Posterior vena cava (tissue), 2 donors: ENCODE measurements at regions not wholly inside any gene's neighbourhood (a gene's known extent, or its start where the extent isn't known, plus 50 kb on each side); places are given as distances from the start of the nearest gene placed in this dataset.
"Not testable (repeated sequence)": the region's sequence is repeated elsewhere in the genome, so short reads cannot be mapped to it uniquely, and the experiment has no call there.

Source experiments
- DNase-seq: peaks from one replicate; pipeline ENCODE4 v3.0.0-alpha.2; 2020; ENCODE audit warnings: low spot score
- intact Hi-C, 2 donors: fragments of 100-400 bp; cut with DNase I; formaldehyde crosslinking; loops; one replicate each; pipeline versions ENCODE4 v1.14.1 to v1.14.2; 2022 to 2023
- donor health status: DM: yes; HTN: yes; CAD: no.
- donor health status: DM: yes; HTN: yes; CAD: no.

DNA sequence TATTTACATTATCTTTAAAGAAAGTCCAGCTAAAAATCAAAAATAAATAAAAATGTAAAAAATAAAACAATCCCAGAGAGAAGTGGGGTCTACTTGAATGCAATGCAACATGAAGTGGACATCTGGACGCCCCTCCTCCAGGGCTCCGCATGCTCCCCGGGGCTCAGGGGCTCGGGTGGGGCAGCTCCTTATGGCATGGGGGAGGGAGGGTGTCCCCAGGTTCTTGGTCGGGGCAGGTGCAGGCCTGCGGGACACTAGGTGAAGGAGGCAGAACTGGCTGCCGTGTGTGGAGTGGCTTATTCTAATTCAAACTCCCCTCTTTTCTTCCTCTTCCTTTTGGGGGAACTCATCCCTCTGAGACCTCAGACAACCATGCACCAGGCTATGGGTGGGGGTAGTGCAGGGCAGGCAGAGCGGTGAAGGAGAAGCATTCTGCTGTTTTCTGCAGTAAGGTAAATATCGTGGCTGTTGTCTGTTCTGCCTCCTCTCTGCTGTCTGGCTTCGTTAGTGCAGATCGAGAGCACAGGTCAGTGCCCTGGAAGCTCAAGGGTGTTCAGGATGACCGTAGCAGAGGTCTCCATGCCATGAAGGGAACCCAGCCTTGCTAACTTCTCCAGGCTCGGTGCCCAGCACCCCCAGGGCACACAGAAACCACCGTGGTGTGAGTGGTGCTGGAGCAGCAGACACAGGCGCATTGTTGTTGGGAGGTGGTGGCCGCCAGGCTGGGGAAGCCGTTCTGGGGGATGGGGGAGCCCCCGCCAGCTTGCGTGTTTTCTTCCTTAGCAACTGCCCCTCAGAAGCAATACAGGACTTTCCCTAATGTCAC, 82.6 kb downstream of the TTLL2 start:
- DNase-seq: no peak
- intact Hi-C loops: no loop called here

DNA sequence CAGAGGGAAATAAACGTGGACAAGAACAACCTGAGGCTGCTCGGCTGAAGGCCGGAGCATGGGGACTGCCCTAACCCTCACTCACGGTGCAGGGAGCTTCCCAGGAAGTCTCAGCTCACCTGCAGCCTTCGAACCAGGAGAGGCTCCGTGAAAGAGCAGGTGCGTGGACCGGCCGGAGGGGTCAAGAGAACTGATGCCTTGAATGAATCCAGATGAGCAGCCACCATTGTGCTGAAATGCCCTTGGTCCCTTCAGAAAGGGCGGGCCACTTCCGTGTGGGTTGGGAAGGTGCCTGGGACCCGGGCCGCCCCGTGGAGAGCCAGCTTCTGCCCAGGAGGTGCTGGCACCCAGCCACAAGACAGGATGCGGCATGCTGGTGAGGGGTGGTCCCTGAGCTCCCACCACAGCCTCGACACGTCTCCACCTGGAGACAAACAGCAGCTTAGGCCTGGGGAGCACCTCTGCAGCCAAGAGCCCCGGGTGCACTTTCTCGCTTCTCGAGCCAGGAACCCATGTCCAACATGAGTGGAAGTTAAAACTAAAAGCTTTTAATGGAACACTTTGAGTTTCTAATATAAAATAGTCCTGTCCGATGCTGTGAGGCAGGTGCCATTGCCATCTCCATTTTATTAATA, 83.5 kb downstream of the TTLL2 start:
- no peak for DNase-seq
- intact Hi-C loops: no loop called here

DNA sequence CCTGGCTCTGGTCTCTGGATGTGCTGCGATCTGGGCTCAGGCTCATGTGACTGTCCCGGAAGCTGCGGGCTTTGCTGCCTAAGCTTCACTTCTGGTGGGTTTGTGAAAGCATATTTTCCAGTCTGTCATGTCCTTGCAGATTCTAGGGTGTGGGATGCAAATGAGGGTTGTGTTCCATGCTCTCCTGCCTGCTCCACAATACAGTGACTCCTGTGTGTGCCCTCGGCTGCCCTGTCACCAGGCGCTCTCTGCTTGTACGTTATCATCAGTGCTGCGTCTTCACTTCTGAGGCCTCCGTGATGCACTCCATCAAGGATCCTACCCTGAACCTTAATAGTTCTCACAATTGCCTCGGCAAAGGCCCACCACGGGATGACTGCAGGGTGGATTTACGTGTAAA, 84.2 kb downstream of the TTLL2 start:
- intact Hi-C loops: no loop called here

DNA sequence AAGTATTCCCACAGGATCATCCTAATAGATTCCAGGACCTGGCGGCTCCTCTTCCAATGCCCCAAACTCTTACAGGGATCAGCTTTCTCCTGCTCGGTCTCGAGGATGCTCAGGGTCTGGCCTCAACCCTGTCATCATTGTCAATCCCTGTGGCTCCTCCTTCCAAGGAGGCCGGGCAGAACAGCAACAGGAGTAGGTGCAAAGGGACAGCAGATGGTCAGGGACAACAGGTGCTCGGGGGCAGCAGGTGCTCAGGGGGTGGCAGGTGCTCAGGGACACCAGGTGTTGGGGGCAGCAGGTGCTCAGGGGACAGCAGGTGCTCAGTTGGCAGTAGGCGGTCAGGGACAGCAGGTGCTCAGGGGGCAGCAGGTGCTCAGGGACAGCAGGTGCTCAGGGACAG, 84.8 kb downstream of the TTLL2 start:
- DNase-seq: no peak

More for the DNA sequence above, 84.2 kb downstream of the TTLL2 start:
- DNase-seq: no peak

DNA sequence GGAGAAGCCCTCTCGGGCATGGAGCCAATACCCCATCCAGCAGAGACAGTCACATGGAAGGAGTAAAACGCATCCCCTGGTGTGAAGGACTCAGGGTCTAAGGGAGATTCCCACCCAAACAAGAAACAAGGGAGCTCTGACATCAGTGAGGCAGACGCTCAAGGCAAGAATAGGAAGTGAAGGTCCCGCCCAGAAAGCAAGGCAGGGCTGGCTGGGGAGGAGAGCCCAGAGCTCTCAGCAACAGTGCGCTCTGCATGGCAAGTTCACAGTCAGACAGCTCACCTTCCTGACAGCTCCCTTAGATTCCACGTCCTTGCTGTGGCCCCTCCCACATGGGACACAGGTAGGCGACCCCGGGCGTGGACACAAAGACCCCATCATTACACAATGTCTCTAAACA, 85.6 kb downstream of the TTLL2 start:
- intact Hi-C loops: no loop called here
- no peak for DNase-seq

More for the DNA sequence above, 84.8 kb downstream of the TTLL2 start:
- intact Hi-C loops: no loop called here

DNA sequence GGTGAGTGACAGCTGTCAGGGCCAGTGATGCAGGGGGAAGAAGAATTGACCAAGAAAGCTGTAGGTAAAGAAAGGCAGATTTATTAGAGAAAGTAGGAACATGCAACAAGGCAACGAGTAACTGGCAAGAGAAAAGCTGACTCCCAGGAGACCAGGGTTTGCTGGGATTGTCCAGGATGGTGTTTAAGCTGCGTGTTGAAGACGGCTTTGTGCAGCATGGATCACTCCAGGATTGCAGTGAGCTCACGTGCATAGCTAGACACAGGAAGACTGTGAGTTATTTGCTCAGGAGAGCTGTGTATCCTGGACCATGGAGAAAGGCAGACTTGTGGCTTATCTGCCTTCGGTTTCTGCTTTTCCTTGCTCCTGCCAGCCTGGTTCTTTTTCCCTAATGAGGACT, 87.6 kb downstream of the TTLL2 start:
- DNase-seq: no peak
- intact Hi-C loops: no loop called here

DNA sequence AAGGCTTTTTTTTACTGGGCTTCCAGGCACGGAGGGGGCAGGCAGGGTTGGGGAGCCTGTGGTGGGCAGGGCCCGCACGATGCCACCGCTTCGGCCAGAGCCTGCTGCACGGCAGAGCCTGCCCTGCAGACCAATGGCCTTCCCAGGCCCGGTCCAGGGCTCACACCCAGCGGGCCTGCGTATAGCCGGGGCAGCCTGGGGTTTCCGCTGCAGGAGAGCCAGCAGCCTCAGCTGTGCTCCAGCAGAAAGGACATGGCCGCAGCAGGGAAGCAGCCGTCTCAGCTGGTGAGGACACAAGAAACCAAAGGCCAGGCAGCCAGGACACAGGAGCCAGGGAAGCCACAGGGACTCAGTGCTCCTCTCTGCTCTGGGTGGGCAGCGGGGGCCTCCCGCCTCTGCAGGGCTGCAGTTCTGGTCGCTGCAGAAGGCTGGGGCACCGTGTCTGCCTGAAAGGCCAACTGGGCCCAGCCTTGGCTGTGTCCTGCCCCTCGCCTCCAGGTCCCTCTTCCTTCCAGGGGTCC, 90.6 kb downstream of the TTLL2 start:
- DNase-seq: no peak
- intact Hi-C loops: no loop called here

DNA sequence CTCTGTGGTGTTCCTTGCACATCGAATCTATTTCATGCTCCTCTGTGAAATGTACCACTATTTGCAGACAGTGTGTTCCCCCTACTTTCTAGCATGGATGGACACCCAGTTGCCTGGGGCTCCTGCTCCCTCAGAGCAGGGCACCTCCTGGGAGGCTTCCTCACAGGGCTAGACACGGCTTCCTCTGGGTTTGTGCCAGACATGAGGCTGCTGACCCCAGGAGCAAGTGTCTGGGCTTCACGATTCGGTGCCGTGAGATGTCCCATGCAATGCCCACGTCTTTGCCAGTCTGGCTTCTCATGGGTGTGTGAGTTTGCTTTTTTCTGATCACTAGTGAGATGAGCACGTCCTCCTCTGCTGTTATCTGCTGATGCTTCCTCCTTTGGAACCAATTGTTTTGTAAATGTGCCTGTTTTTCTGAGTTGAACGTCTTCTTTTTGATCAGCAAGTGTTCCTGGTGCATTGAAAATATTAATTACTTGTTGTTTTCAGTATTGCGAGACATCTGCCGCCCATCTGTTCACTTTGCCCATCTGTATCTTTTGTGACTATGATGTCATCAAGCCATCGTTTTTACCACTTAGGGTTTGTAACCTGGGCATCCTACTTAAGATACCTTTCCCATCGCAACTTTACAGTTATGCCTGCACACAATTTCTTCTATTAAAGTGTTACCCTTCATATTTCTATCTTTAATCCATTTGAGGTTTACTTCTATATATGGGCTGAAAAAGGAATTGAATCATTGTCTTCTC, 92.0 kb downstream of the TTLL2 start:
- DNase-seq: no peak
- intact Hi-C loops: no loop called here

DNA sequence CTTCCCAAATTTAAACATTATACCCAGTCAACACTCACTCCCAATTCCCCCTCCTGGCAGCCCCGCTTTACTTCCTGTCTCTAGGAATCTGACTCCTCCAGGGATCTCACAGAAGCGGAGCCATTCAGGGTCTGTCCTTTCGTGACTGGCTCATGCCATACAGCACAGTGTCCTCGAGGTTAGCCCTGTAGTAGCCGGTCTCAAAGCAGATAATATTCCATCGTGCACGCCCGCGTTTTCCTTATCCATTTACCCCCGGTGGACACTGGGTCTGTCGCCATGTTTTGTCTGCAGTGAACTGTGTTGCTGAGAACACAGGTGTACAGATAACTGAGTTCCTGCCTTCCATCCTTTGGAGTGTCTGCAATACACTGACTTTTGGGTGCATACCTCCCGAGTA, 95.3 kb downstream of the TTLL2 start:
- no peak for DNase-seq
- intact Hi-C loops: loop anchor here in 1 of 2 donors (5.0 kb wide), 1 partner anchor 467 kb away; no protein-coding TSS in a partner anchor

DNA sequence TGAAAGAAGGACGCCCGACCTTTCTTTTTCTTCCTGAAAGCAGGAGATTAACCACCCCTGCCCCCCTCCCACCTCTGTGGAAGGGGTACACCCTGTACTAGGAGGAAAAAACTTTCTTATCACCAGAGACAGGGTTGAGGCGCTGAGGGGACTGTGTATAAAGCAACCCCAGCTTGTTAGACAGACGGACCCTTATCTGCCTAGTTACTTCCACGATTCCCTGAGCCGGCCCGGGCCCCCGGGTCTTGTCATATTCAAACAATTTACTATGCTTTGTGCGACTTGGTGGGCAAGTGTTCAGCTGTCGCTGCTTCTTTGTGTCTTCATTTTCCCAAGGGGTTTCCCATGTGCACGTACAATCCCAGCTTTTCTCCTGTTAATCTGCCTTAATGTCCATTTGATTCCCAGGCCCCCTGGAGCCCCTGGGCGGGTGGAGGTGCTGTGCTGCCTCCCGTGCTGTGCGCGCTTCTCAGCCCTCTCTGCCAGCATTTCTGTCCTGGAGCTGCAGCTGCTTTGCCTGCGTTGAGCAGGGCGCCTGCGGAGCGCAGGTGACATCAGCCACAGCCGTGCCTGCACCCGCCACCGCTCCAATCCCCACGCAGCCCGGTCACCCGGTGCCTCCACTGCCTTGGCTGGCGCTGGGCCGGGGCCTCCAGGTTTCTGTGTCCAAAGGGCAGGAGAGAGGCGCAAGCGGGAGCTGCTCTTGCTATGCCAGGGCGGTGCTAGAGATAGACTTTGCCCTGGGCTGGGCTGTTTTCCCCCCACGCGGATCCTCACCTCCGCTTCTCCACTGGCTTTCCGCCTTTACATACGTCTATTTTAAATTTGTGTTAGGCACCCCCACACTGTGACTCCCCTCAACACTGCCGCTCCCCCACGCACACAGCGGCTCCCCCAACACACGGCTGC, 96.2 kb downstream of the TTLL2 start:
- intact Hi-C loops: loop anchor here in 1 of 2 donors (5.0 kb wide), 1 partner anchor 466 kb away; no protein-coding TSS in a partner anchor
- DNase-seq: no peak

DNA sequence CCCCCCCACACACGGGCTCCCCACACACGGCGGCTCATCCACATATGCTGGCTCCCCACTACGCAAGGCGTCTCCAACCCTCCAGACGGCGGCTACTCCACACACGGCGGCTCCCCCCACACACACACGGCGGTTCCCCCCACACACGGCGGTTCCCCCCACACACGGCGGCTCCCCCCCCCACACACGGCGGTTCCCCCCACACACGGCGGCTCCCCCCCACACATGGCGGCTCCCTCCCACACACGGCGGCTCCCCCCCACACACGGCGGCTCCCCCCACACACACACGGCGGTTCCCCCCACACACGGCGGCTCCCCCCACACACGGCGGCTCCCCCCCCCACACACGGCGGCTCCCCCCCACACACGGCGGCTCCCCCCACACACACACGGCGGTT, 97.1 kb downstream of the TTLL2 start:
- intact Hi-C loops: loop anchor here in 1 of 2 donors (5.0 kb wide), 1 partner anchor 465 kb away; no protein-coding TSS in a partner anchor
- DNase-seq: not testable (repeated sequence)

DNA sequence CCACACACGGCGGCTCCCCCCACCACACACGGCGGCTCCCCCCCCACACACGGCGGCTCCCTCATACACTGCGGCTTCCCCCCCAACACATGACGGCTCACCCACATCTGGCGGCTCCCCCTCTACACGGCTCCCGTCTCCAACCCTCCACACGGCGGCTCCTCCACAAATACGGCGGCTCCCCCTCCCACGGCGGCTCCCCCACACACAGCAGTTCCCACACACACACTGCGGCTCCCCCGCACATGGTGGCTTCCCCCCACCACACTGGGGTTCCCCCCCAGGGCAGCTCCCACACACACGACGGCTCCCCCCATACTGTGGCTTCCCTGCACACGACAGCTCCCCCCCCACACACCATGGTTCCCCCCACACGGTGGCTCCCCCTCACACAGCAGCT, 98.0 kb downstream of the TTLL2 start:
- DNase-seq: no peak
- intact Hi-C loops: loop anchor here in 1 of 2 donors (5.0 kb wide), 1 partner anchor 464 kb away; no protein-coding TSS in a partner anchor

DNA sequence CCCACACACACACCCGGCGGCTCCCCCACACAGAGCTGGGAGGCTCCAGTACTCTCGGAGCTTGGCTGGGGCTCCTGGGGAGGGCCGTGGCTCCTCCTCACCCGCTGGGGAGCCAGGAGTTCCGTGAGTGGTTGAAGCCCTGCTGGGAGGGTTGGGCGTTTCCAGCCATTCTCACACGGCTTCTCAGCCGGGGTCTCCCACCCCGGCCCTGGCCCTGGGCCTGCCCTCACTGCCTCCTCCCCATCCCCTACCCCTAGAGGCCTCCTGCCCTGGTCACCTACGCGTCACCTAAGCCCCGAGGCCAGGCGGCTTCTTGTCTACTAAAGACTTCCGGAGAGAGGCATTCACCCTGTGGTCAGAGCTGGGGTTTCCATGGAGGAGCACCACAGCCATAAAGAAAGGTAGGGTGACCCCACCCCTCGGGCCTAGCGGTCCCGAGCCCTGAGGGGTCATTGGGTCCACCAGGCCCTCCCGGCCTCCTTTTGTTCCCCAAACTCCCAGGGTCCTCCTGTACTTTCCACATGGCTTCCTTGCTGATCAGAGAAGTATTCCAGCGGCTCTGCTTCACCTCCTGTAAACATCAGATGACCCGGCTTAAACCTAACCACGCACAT, 99.3 kb downstream of the TTLL2 start:
- intact Hi-C loops: loop anchor here in 1 of 2 donors (5.0 kb wide), 1 partner anchor 463 kb away; no protein-coding TSS in a partner anchor
- no peak for DNase-seq

DNA sequence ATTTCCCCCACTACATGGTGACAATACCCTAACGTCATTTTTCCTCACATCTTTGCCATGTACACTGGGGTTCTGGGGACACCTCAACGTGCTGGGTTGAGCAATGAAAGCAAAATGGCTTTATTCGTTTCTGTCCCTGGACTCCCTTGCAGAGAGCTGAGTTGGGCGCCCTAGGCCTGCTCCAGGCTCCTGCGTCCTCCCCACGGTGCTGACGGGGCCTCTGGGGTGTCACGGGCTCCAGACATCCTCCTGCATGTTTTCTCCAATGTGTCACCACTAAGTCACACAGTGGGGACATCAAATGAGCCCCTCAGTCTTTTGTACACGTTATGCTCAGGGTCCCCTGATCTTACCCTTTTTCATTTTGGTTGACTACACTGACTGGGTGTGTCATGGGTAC, 99.8 kb downstream of the TTLL2 start:
- no peak for DNase-seq
- intact Hi-C loops: loop anchor here in 1 of 2 donors (5.0 kb wide), 1 partner anchor 463 kb away; no protein-coding TSS in a partner anchor

DNA sequence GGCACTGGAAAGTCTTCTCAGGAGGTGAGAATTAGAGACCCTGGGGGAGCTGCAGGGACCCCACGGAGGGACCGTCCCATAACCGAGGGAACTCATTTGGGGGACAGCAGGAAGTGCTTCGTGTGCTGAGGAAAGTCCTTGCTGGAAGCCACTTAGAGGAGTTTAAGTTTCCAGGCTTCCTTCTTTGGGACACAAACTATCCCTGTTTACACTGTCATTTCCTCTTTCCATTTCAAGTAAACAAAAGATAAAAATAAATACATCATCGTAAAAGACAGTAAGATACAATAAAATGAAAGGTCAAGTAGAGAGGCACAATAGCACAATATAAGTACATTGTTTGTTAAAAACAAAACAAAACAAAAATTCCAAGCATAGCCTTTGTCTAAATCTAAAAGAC, 101.2 kb downstream of the TTLL2 start:
- intact Hi-C loops: no loop called here
- DNase-seq: no peak

DNA sequence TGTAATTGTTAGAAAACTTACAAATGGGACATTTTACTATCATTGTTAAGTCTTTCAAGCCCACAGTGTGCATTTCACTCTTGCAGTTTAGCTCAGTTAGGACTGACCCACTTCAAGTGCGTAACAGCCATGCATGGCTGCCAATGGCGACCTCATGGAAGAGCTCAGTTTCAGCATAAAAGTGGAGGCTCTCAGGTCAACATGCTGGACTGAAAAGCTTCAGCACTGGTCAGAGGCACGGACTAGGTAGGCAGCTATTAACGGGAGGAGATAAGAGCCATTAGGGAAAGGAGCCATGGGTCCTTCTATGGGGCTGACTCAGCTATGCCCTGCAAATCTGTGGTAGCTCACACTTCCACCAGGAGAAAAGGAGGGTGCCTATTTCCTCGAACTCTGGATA, 101.8 kb downstream of the TTLL2 start:
- DNase-seq: no peak
- intact Hi-C loops: no loop called here

DNA sequence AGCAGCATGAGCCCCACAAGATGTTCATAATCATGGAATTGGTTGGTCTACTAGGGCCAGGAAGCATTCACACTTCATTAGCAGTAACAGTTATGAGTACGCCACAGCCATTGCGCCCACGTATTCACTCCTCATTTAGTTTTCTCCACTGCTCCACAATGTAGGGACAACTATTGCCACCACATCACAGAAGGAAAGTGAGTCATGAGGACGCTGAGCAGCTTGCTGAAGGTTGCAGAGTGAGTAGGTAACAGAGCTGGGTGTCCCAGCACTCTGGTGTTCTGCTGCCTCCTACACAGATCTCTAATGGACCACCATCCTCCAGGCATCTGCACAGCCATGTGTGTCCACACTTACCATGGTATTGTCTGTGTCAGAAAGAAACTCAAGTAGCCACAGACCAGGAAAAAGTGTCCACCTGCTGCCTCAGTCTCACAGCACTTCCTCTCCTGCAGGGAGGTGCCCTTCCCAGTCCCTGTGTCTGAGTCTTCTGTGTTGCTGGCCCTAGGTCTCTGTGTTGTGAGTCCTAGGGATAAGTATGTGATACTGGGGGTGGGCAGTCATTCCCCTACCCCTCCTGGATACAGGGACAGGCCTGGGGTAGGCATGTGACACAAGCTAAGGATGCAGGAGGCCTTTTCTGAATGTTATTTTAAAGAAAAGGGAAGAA, 103.9 kb downstream of the TTLL2 start:
- intact Hi-C loops: no loop called here
- no peak for DNase-seq

DNA sequence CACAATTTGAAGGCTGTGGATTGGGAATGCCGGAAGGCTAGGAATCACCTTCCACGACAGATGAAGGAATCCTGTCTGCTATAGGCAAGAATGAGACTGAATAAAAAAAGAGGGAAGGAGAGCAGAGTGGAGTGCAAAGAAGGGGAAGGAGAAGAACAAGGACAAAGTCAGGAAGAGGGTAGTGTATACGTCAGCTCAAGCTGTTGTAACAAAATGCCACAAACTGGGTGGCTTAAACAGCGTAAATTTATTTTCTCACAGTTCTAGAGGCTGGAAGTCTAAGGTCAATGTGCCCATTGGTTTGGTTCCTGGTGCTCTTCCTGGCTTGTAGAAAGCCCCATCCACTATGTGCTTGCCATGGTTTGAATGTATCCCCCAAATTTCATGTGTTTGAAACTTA, 104.5 kb downstream of the TTLL2 start:
- no peak for DNase-seq
- intact Hi-C loops: no loop called here
